SK-N-MC (cell line): ENCODE measurements at regions not wholly inside any gene's neighbourhood (a gene's known extent, or its start where the extent isn't known, plus 50 kb on each side); places are given as distances from the start of the nearest gene placed in this dataset.

Source experiments
- DNase-seq: peaks from one replicate; pipeline ENCODE4 v3.0.0-alpha.2; 2011; ENCODE audit warnings: low read depth, low spot score
- H3K27ac ChIP-seq: fragments of 200-600 bp; sonication (generic); 2 replicates; pipeline ENCODE4 v1.5.1; 2016; ENCODE audit warnings: mixed run types
- H3K36me3 ChIP-seq: fragments of 200-600 bp; sonication (generic); 2 replicates; pipeline ENCODE4 v1.6.1; 2017; ENCODE audit warnings: antibody characterized with exemption, low read length, mixed read lengths; ENCODE audit not compliant: insufficient read depth
- H3K4me3 ChIP-seq: fragments of 200-600 bp; sonication (generic); 2 replicates; pipeline ENCODE4 v1.5.1; 2016
- H3K9ac ChIP-seq: fragments of 200-600 bp; sonication (generic); 2 replicates; pipeline ENCODE4 v1.8.0; 2017; ENCODE audit warnings: mixed run types, mixed read lengths; ENCODE audit not compliant: insufficient read length
- H3K9me3 ChIP-seq: fragments of 200-600 bp; sonication (generic); 2 replicates; pipeline ENCODE4 v1.6.1; 2017; ENCODE audit warnings: low read depth, mild to moderate bottlenecking, antibody characterized with exemption, low read length, moderate library complexity, mixed read lengths
- EZH2 ChIP-seq: fragments of 200-600 bp; sonication (generic); IDR thresholded peaks from one replicate; pipeline ENCODE4 v1.6.1; 2017; ENCODE audit warnings: antibody characterized with exemption
- FOXP2 ChIP-seq: optimal IDR thresholded peaks from 2 replicates; pipeline ENCODE3; 2011; ENCODE audit warnings: mild to moderate bottlenecking, moderate library complexity; ENCODE audit not compliant: insufficient read depth; ENCODE audit errors: extremely low read length, control extremely low read depth
- POLR2AphosphoS5 ChIP-seq: IDR thresholded peaks from 2 replicates; pipeline ENCODE4 v1.6.1; 2012; ENCODE audit warnings: mild to moderate bottlenecking, low read depth, low read length, borderline replicate concordance

GRCh38 chr17:56667925-56668458 is 74.5 kb downstream of the NOG start:
- H3K27ac ChIP-seq, result no peak overlapping the region
- no peaks in the 10 kb centered on the region for H3K9me3 ChIP-seq
- no peaks in the 10 kb centered on the region for H3K36me3 ChIP-seq
- no peak for DNase-seq
- H3K4me3 ChIP-seq, result no peak overlapping the region
- TF ChIP-seq POLR2AphosphoS5, result no peak
- no peak for TF ChIP-seq EZH2
- no peak for TF ChIP-seq FOXP2
- H3K9ac ChIP-seq, result no peak overlapping the region

GRCh38 chr17:56672195-56672594 is 78.7 kb downstream of the NOG start:
- TF ChIP-seq FOXP2, result no peak
- TF ChIP-seq POLR2AphosphoS5, result no peak
- no peak for TF ChIP-seq EZH2
- no peak overlapping the region for H3K27ac ChIP-seq
- no peak overlapping the region for H3K9ac ChIP-seq
- no peaks in the 10 kb centered on the region for H3K36me3 ChIP-seq
- H3K9me3 ChIP-seq, result no peaks in the 10 kb centered on the region
- no peak overlapping the region for H3K4me3 ChIP-seq
- no peak for DNase-seq

GRCh38 chr17:56674401-56674925 is 81.0 kb downstream of the NOG start:
- Histone ChIP-seq H3K27ac (no peak overlapping the region), H3K9ac (no peak overlapping the region), H3K9me3 (no peaks in the 10 kb centered on the region), H3K4me3 (no peak overlapping the region), H3K36me3 (no peaks in the 10 kb centered on the region)
- TF ChIP-seq POLR2AphosphoS5 (no peak), EZH2 (no peak), FOXP2 (no peak)
- DNase-seq, result no peak

GRCh38 chr17:56675876-56676660 is 82.6 kb downstream of the NOG start:
- no peak overlapping the region for H3K4me3 ChIP-seq
- H3K27ac ChIP-seq, result no peak overlapping the region
- no peaks in the 10 kb centered on the region for H3K9me3 ChIP-seq
- no peak overlapping the region for H3K9ac ChIP-seq
- TF ChIP-seq POLR2AphosphoS5, result no peak
- no peak for TF ChIP-seq FOXP2
- TF ChIP-seq EZH2, result no peak
- H3K36me3 ChIP-seq, result no peaks in the 10 kb centered on the region
- no peak for DNase-seq

- Histone ChIP-seq H3K36me3 (no peaks in the 10 kb centered on the region), H3K9ac (no peak overlapping the region), H3K27ac (no peak overlapping the region), H3K9me3 (no peaks in the 10 kb centered on the region), H3K4me3 (no peak overlapping the region)
- no peak for DNase-seq
- TF ChIP-seq POLR2AphosphoS5 (no peak), FOXP2 (no peak), EZH2 (no peak)
Observed at GRCh38 chr17:56676810-56677209, 83.3 kb downstream of the NOG start.

- DNase-seq, result no peak
- TF ChIP-seq FOXP2 (no peak), EZH2 (no peak), POLR2AphosphoS5 (0 out of 2 replicates have a peak, but pooled peaks have one; percentile 36)
- no peaks in the 10 kb centered on the region for H3K9me3 ChIP-seq
- no peak overlapping the region for H3K27ac ChIP-seq
- no peaks in the 10 kb centered on the region for H3K36me3 ChIP-seq
- no peak overlapping the region for H3K9ac ChIP-seq
- H3K4me3 ChIP-seq, result peak overlapping the region; percentile 71
Observed at GRCh38 chr17:56678249-56679114, 85.0 kb downstream of the NOG start.

- Histone ChIP-seq H3K4me3 (peak overlapping the region; percentile 71), H3K27ac (no peak overlapping the region), H3K9ac (no peak overlapping the region)
Observed at GRCh38 chr17:56679115-56679776, 85.7 kb downstream of the NOG start.

More at GRCh38 chr17:56679115-56679776, 85.7 kb downstream of the NOG start:
- no peak for DNase-seq
- Histone ChIP-seq H3K36me3 (no peaks in the 10 kb centered on the region), H3K9me3 (no peaks in the 10 kb centered on the region)
- TF ChIP-seq POLR2AphosphoS5 (no peak), FOXP2 (no peak), EZH2 (no peak)
